Suppressor macrophage treated with lipopolysaccharide for 1 hour (primary cell): ENCODE measurements at regions not wholly inside any gene's neighbourhood (a gene's known extent, or its start where the extent isn't known, plus 50 kb on each side); places are given as distances from the start of the nearest gene placed in this dataset.
A peak's percentile ranks its signal among the peaks of the same experiment; 100 is the strongest.

Experiments
- DNase-seq, 3 donors: peaks; one replicate each; pipeline ENCODE4 v3.0.0-alpha.2; 2020 to 2022

DNA sequence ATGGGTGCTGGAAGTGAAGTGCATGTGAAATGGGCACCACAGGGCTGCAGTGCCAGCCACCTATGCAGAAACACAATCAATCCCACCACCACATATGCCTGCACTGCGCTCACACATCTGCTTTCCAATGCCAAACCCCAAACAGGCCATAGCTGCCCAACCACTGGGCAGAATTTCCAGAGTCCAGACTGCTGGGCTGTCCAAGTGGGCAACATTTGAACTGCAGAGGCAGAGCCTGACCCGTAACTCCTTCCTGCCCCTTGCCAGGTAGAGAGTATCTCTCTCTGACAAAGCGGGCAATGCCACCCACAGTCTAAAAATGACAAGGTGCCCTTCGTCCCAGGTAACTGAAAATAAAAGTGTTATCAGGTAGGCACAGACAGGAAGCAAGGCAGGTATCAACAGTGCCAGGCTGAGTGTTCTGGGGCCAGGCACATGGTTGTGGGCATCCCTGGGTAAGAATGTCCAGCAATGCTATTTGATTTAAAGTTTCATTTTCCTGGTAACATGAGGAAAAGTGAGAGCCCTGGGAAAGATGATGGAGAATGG, 79.5 kb downstream of the FOXA2 start:
- no peak for DNase-seq

DNA sequence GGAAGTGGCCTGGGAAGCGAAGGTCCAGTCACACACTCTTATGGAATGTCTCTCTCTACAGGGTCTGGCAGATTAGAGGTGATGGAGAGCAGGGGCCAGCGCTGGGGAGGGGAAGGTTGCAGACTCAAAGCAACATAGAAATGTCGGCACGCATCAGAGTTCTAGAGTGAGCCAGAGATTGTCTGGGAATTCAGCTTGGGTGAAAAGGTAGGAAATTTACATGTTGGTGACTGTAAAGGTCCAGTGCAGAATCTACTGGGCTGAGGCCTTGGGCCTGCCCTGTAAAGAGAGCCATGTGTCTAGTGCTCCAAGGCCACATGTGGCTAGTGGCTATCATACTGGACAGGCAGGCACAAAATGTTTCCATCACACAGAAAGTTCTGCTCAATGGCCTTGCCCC, 80.8 kb downstream of the FOXA2 start:
- no peak for DNase-seq

DNA sequence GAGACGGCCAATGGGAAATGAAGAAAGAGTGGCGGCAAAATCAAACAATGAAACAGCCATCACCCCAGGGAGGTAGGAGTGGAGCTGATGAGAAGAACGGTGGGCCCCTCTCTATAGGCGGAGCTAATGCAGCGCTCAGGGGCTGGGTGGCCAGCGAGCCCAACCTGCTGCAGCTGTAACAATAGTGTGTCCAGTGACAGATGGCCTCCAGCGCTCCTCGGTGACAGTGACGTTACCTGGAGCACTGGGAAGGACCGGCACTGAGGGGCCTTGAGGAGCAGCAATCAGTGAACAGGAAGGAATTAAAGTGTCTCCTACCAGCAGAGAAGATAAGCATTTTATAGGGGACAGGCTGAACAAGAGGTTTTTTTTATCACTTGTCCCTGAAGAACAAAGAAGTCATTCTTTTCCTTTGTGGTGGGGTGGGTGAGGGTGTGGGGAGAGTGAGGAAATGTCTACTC, 81.6 kb downstream of the FOXA2 start:
- DNase-seq: no peak

DNA sequence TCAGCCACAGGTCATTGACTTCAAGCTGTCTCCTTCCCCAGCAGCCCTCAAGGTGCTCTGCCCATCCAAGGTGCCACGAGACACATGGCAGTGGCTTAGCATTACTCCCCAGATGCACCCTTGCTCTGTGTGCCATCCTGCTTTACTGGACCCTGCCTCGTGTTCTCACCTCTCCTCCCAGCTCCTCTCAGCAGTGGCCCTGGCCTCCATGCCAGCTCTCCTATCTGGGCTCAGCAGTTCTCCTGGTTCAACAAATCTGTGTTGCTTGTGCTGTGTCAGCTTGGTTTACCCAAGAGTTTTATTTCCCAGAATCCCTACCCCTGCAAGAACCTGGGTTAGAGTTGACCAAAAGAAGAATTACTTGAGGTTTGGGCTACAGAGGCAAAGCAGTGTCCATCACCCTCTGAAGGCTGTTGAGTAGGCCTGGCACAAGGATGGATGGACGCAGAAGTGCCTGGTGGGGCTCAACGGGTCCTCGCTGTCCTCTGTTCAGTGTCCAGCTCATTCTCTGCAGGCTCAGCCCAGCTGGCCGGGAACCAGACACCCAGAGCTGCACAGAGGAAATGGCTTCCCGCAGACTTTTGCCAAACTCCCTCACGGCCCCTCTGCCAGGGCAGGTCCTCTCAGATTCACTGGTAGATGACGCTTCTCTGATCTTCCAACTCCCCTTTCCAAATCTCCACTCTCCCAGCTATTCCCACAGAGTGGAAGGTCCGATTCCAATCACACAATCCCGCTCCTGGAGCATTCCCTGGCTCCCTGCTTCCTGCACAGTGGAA, 82.6 kb downstream of the FOXA2 start:
- no peak for DNase-seq

DNA sequence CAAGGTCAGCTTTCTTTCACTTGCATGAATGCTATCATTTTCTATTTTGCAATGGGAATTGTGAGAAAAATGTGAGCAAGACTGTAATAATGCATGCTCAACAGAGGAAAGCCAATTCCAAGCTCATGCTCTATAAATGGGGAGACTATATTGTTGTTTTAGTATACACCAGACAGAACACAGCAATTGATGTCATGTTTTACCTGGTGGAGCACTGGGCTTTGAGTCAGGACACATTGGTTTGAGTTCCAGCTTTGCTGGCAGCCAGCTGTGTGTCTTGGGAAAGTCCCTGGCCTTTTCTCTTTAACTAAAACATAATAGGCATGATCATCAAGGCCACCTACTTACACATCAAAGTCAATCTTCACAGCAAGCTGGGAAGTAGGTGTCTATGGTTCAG, 83.3 kb downstream of the FOXA2 start:
- DNase-seq: no peak

DNA sequence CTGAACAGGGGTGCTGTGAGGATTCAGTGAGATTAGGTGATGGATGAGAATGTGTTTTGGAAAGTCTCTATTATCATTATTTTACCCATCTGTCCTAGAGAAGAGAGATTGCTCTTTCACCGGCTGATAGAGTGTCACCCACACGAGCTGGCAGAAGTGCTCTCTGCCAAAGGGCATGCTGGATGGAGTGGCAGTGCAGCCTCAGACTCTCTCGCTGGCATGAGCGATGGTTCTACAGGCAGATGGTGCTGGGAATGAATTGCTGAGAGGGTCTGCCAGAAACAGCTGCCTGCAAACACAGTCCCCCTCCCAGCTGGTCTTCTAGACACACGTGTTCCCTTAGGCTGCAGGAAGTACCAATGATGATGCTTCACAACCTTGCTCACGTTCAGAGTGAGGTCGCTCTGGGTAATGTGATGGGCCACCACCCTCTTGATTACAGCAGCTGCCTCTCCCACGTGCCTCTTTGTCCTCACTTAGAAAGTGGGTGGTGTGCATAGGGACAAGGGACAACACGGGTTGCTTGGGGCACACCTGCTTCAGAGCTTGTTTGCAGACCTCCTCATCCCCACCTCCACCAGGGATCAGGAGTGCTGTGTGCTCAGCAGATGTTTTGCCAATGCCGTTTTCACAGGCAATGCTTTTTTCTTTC, 84.7 kb downstream of the FOXA2 start:
- DNase-seq: no peak

DNA sequence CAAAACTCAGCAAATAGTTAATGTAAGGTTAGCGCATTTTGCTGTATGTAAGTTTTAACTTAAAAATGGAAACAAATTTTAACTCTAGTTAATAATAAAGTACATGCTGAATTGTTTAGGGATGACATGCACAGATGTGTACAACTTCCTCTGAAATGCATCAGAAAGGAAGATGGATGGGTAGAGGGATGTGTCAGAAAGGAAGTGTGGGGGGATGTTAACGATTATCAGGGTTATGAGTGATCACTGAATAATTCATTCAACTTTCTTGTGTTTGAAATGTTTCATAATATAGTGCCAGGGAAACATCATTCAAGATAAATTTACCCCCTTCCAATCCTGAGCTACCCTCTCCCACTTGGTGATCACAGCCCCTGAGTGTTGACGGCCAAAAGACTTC, 87.6 kb downstream of the FOXA2 start:
- DNase-seq: no peak

DNA sequence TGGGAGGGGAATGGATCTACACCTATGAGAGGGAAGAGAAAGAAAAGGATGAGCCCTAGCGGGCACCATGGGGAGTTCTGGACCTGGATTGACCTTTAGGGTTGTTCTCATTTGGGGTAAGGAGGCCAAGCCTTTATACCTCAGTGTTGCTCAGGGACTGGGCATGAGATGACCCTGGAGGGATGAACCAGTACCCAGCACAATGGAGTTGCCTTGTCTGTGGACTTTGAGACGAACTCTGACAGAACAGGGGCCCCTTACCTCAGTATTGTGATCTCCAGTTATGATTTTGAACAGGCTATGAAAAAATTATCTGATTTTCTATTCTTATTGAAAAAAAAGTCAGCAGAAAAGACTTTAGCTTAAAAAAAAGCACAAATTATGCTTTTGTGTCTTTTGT, 88.6 kb downstream of the FOXA2 start:
- DNase-seq: no peak

DNA sequence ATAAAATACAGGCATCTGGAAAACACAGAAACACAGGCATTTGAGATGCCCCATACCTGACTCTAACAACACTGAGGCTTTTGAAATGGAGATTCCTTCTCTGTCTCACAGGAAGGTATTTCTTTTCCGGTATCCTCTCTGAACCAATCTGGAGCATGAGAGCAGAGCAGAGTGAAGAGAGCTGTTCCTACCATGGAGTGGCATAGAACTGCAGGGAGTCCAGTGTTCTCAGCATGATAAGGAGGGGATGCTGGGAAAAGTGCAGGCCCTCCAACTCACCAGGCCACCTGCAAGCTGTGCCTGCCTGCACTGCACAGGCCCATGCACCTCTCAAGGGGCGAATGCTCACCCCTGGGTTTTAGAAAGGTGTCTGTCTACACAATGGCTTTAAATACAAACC, 89.2 kb downstream of the FOXA2 start:
- DNase-seq: no peak

DNA sequence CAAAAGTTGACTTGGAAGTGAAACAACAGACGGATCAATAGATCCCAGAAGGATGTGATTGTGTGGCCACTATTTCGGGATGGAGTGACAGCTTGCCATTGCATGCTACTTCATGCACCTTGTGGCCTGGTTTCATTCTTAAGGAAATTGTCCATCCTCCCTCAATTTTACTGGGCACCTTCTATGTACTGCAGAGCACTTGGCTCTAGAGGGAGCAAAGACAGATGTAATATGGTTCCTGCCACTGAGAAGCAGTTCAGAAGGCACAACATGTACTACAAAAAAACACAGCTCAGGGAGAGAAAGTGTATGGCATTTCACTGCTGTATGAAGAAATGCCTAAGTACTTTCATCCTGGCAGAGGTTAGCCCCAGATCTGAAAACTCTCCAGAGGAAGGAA, 91.9 kb downstream of the FOXA2 start:
- no peak for DNase-seq

DNA sequence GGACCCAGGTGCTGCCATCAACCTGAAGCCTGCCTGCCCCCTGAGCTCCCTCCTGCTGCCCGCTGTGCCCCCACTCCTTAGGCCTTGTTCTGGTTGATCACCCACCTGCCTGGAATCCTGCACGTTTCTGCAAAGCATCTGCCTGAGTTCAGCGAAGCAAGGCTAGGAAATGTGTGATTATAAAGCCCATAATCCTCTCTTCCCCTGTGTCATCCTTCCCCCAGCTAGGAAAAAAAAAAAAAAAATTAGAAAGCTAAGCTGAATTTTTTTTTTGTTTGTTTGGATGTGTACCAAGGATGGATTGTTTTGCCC, 93.2 kb downstream of the FOXA2 start:
- DNase-seq: no peak

DNA sequence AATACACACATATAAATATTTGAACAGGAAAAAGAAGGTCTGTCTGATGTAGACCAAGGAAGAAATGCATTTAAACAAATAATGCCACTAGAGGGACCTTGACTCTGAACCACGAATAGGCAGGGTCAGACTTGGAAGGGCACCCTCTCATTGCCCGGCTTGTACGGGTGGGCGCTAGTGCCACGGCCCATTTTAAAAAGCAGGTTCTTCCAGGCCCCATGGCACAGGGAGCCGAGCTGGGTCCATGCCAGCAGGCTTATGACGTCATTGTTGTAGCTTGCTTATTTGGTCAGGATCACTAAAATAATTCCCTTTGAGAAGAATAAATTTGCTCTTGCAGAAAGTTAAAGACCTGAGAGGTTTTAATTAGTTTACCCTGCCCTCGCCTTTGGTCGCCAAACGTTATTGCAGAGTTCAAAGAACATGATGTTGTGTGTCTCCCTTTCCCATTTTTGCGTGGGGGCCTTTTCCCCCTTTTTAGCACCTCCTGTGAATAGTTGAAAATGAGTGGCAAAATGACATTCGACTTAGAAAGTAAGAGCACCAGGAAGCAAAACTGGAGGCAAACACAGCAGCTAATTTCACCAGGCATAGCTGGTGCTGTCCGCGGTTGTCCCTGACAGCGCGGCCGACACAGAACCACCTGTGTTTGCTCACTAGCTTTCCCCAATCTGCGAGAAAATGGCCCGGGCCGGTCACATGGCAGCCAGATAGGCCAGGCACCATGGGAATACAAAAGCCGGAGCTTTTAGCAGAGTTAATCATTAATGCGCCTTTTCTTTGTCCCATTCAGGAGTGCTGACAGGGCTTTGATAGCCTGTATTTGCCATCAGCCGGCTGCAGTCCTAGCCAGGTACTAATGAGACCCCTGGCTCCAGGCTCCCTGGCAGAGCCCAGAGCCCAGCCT, 93.8 kb downstream of the FOXA2 start:
- DNase-seq: no peak

DNA sequence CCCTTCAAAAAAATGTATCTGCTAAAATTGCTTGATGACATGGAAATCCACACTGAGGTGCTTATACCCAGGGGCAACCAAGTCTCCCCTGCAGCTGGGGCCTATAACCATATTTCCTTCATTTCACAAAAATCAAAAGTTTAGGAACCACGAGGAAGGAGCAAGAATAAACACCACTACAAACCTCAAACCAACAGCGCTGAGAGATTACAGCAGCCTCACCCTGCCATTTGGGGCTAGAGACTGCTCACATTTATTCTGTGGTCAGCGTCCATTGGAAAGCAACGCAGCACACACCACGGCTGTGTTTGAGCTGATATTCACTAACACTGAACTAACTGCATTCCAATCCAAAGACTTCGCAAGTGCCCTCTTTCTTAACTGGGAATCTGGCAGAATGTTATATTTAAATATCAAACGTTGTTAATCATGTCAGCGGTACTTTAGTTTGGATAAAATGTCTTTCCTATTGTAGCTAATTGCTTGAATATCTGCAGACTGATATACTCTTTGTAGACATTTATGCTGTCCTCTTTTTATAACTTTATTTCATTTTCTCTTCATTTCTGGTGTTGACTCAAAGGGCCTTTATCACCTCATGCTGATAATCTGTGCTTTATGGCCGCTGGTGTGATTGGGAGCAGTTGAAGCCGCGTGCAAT, 94.6 kb downstream of the FOXA2 start:
- no peak for DNase-seq

DNA sequence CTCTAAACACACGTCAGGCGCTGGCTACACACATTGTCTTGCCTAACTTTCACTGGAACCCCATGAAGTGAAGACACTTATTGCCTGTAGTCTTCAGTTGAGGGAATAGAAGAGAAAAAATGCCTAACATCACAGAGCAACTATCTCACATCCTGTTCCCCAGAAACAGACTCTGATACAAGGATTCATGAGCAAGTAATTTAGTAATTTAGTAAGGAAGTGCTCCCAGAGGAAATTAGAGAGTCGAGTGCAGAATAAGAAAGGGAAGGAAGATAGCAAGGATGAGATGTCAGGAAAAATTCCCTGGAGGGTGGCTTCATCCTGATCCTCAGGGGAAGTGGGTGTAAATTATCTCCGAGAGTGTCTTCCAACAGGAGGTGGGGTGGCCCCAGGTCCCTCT, 104.0 kb downstream of the FOXA2 start:
- no peak for DNase-seq

DNA sequence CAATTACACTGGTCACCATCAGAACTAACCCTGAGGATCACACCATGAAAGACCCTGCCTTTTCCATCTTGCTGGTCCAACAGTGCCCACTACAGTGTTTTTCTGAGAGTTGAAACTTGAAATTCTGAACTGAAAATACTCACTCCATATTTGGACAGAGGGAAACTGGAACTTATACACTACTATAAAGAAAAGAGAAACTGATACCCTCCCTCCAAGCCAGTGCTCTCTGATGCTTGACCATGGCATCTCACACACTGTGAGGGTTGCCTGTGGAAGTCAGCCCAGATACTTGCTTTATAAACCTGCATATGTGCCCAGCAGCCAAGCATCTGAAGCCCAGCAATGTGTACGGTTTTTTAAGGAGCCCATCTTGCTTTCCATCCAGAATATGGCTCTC, 108.7 kb downstream of the FOXA2 start:
- no peak for DNase-seq

DNA sequence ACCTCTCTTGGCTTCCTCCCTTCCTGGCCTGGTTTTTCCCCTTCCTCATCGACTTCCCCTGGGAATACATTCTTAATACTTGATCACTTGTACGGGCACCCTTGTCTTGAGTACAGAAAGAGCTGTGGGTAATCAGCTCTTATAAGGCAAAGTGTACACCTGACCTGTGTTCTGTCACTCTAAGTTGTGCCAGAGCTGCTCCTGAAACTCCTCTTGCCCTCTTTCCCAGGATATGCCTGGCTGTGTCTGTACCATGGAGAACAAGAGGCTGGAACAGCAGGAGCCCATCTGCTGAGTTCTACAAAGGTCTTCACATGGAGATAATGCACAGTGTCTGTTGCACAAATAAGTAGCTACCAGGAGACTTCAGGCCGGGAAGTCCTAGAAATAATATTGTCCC, 110.1 kb downstream of the FOXA2 start:
- DNase-seq: no peak

DNA sequence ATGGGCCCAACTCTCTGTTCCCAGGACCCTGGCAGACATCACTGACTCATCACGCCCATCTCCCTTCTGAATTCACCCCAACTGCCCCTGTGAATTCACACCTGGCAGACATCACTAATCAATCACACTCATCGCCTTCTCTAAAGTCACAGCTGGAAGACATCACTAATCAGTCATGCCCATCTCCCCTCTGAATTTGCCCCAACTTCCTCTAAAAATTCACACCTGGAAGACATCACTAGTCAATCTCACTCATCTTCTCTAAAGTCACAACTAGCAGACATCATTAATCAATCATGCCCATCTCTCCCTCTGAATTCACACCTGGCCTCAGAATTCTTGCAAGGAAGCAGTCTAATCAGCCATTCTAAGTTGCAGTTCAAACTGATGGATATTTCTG, 111.1 kb downstream of the FOXA2 start:
- no peak for DNase-seq

DNA sequence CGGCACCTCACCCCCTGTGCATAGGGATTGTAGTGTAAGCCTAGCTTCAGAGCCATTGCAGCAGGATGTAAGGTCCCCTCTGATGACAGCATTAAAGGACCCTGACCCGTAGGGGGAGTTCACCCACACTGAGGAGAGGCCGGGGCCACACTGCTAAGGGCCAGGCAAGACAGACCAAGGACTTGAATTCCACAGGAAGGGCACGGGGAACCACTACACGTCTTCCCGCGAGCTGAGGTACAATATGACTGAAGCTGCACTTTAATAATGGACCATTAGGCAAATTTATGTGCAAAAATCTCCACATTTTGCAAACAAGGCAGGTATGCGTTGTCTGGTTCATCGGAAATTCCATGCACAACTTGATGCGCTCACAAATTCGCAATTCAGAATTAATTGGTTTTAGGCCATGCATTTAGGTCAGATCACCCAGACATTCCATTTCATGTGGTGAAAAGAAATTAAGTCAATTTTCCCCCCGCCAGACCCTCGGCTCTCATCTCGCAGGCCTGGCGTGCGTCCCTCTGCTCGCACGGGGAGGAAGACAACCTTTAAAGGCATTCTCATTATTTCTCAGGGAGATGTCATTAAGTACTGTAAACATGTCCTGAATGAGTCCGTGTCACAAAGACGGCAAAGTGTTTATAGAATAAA, 111.8 kb downstream of the FOXA2 start:
- no peak for DNase-seq

DNA sequence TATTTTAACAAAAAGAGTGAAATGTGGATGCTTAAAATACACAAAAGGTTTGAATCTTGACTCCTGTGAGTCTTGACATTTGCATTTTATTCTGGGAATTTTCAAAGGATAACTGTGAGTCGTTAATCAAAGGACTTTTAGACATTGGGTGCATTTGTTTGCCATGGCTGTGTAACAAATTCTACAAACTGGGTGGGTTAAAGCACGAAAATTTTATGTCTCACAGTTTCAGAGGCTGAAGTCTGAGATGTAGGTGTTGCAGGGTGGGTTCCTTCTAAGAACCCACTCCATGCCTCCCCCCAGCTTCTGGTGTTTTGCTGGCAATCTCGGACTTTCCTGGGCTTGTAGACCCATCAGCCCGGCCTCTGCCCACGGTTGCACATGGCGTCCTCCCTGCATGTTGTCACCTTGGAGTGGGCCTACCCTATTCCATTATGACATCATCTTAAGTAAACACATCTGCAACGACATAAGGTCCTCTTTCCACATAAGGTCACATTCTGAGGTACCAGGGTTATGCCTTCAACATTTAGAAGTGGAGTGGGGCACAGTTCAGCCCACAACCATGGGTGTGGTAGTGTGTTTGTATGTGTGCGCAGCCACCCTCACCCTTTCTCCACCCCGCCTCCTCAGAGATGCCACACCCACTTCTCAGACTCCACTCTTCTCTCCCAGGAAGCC, 113.1 kb downstream of the FOXA2 start:
- peak in 1 of 3 donors; percentile 5 for DNase-seq

DNA sequence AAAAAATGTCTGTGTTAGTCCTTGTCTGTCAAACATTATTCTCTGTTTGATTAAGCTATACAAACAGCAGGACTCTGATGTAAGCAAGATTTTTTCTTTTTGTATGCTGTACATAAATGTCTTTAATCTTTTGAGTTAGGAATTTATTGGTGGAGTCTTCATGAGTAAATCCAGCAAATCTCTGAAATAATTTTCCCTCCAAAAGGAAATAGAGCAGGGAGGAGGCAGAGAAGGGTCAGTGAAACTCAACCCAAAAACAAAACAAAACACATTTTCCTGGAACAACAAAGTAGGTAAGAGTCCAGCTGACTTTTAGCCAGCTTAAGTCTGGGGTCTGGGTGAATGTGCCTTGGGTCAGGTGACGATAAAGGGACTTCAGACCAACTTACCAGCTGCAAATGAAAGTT, 113.7 kb downstream of the FOXA2 start:
- no peak for DNase-seq

DNA sequence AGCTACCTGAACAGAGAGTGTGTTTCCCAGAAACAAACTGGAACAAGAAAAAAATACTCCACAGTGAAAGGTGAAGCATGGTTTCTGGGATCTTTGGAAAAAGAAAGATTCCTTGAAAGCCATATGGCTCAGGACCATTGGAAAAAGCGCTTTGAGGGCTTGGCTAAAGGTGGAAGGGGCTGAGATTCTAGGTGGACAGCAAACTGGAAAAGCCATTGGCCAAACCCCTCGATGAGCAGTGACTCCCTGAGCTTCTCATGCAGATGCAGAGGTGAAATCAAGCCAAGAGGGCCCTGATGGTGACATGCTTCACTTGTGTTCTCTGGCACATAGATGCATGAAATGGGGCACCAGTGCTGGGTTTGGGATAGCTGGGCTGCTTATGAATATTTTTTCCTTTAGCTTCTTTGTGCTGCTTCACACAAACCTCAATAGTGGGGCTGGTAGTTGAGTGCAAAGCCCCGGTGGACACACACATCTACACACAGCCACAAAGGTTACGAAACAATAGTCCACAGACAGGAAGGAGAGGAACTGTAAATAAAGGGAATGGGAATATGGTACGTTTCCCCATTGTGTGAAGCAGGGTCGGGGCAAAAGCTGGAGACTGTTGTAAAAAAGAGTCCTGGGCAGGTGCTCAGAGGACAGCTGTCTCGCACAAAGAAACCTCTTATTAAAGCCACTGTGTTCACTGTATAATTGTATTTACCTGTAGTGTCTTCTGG, 117.8 kb downstream of the FOXA2 start:
- DNase-seq: no peak
